Chondrocyte (in vitro differentiated cells): ENCODE measurements at regions not wholly inside any gene's neighbourhood (a gene's known extent, or its start where the extent isn't known, plus 50 kb on each side); places are given as distances from the start of the nearest gene placed in this dataset.

Experiments
- DNase-seq: peaks from one replicate; pipeline ENCODE4 v3.0.0; 2021; ENCODE audit warnings: mixed read lengths, low spot score
- H3K27ac Mint-ChIP-seq: one replicate; pipeline ENCODE4 v1.8.0; 2021; ENCODE audit warnings: mild to moderate bottlenecking, moderate library complexity, mixed read lengths; ENCODE audit not compliant: unreplicated experiment
- H3K27me3 Mint-ChIP-seq: 2 replicates; pipeline ENCODE4 v1.8.0; 2021; ENCODE audit warnings: low read depth, mixed read lengths
- H3K36me3 Mint-ChIP-seq: 2 replicates; pipeline ENCODE4 v1.8.0; 2021; ENCODE audit warnings: low read depth, mixed read lengths
- H3K4me1 Mint-ChIP-seq: 2 replicates; pipeline ENCODE4 v1.8.0; 2021; ENCODE audit warnings: low read depth, mild to moderate bottlenecking, mixed read lengths
- H3K4me3 Mint-ChIP-seq: one replicate; pipeline ENCODE4 v1.8.0; 2021; ENCODE audit warnings: mild to moderate bottlenecking, moderate library complexity, mixed read lengths; ENCODE audit not compliant: unreplicated experiment
- H3K9me3 Mint-ChIP-seq: 2 replicates; pipeline ENCODE4 v1.8.0; 2021; ENCODE audit warnings: low read depth, mixed read lengths
- TF ChIP-seq, protein P1 (sequence below): fragments of 200-600 bp; sonication (generic); IDR thresholded peaks from 2 replicates; pipeline ENCODE4 v1.5.0; 2021; ENCODE audit warnings: antibody characterized with exemption, mild to moderate bottlenecking, moderate library complexity

DNA sequence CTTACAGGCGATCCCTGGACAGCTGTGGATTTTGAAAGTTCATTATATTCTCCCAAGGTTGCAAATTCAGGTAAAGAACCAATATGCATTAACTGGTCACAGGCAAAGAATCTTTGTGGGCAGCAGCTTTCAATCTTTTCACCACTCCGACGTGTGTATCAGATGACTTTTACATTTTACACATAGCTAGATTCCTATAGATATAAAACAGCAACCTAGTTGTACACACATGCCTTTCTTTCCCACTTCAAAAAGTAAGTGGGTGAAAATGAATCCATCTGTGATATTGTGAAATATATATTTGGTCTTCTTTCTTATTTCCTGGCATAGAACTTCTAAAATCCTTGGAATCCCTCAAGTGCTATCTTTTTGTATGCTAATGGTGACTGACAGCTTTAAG is 72.5 kb downstream of the SCG2 start:
- H3K4me3 Mint-ChIP-seq: no peak overlapping the region
- no peak overlapping the region for H3K27ac Mint-ChIP-seq
- peaks cover 2% of the 10 kb centered on the region for H3K9me3 Mint-ChIP-seq
- no peak for DNase-seq
- H3K36me3 Mint-ChIP-seq: no peaks in the 10 kb centered on the region
- peaks cover 12% of the 10 kb centered on the region for H3K4me1 Mint-ChIP-seq
- TF ChIP-seq, protein P1, sequence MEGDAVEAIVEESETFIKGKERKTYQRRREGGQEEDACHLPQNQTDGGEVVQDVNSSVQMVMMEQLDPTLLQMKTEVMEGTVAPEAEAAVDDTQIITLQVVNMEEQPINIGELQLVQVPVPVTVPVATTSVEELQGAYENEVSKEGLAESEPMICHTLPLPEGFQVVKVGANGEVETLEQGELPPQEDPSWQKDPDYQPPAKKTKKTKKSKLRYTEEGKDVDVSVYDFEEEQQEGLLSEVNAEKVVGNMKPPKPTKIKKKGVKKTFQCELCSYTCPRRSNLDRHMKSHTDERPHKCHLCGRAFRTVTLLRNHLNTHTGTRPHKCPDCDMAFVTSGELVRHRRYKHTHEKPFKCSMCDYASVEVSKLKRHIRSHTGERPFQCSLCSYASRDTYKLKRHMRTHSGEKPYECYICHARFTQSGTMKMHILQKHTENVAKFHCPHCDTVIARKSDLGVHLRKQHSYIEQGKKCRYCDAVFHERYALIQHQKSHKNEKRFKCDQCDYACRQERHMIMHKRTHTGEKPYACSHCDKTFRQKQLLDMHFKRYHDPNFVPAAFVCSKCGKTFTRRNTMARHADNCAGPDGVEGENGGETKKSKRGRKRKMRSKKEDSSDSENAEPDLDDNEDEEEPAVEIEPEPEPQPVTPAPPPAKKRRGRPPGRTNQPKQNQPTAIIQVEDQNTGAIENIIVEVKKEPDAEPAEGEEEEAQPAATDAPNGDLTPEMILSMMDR: no peak
- H3K27me3 Mint-ChIP-seq: no peaks in the 10 kb centered on the region

DNA sequence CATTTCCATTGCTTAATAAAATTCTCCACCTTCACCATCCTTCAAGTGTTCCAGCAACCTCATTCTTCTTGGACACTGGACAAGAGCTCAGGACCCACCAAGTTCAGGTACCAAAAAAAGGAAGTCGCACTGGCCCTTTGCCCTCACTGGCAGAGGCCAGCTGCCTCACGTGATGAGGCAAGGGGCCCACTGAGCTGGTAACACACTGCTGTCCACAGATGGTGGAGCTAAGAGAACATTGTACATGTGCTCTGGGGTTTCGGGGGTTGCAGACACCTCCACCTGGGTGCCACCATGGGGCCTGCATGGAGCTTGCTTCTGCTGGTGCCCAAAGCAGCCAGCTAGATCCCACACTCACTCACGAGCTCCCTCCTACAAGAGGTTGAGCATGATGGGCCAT is 71.3 kb downstream of the SCG2 start:
- TF ChIP-seq, protein P1: no peak
- DNase-seq: no peak
- Mint-ChIP-seq H3K4me3 (no peak overlapping the region), H3K9me3 (peaks cover 2% of the 10 kb centered on the region), H3K27me3 (no peaks in the 10 kb centered on the region), H3K36me3 (no peaks in the 10 kb centered on the region), H3K4me1 (peaks cover 11% of the 10 kb centered on the region), H3K27ac (no peak overlapping the region)

DNA sequence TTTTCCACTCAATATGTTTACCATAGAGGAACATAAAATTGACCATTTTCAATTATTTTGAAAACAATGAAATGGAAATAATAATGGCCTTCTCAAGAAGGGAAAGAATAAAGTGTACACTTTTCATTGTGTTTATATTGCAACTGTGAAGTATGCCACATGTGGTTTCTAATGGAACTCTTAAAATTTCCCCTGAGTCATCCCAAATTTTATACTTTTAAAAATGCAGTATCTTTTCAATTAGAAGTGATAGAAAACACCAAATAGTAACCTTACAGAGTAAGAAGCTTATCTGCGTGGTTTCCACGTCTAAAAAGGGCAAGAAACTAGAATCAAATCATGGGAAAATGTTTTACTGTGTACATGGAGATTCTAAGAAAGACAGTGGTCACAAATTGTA is 70.0 kb downstream of the SCG2 start:
- no peak for DNase-seq
- H3K4me3 Mint-ChIP-seq: no peak overlapping the region
- H3K27me3 Mint-ChIP-seq: no peaks in the 10 kb centered on the region
- H3K27ac Mint-ChIP-seq: peak overlapping the region; percentile 73
- TF ChIP-seq, protein P1: peak; percentile 28
- peaks cover 2% of the 10 kb centered on the region for H3K9me3 Mint-ChIP-seq
- H3K4me1 Mint-ChIP-seq: peaks cover 16% of the 10 kb centered on the region
- no peaks in the 10 kb centered on the region for H3K36me3 Mint-ChIP-seq

DNA sequence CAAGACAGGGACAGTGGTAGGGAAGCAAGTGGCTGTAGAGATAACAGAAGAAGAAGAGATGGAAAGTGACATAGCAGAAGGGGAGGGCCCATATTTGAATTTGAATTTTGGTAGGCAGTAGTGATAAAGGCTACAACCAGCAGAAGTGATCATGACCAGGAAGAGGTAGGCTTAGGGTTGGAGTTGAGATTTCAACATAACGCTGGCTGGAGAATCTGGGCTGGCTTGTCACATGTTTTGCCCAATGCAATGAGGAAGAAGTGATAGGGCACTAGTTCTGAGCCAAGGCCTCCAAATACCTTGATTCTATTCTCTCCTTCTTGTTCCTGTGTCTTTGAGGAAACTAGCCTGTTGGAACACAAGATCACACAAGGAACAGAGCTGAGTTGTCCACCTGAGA is 69.4 kb downstream of the SCG2 start:
- H3K9me3 Mint-ChIP-seq: no peaks in the 10 kb centered on the region
- no peaks in the 10 kb centered on the region for H3K36me3 Mint-ChIP-seq
- no peaks in the 10 kb centered on the region for H3K27me3 Mint-ChIP-seq
- peaks cover 22% of the 10 kb centered on the region for H3K4me1 Mint-ChIP-seq
- no peak for DNase-seq
- no peak overlapping the region for H3K4me3 Mint-ChIP-seq
- TF ChIP-seq, protein P1: no peak
- H3K27ac Mint-ChIP-seq: peak overlapping the region; percentile 73

DNA sequence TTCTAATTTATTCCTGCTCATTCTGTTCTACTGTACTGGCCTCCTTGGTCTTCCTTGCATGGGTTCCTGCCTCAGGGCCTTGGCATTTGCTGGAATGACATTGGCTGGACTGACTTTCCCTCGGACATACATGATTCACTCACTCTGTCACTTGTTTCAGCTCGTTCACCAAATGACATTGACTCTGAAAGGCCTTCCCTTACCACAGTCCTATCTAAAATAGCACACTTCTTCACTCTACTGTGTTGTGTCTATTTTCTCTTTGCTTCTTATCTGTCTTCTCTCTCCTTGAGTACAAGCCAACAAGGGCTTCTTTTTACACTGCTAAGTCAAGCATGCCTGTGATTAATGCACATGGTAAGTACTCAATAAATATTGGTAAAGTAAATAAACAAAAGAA is 65.6 kb downstream of the SCG2 start:
- Mint-ChIP-seq H3K4me3 (no peak overlapping the region), H3K27ac (no peak overlapping the region), H3K27me3 (no peaks in the 10 kb centered on the region), H3K4me1 (peaks cover 47% of the 10 kb centered on the region), H3K9me3 (no peaks in the 10 kb centered on the region), H3K36me3 (no peaks in the 10 kb centered on the region)
- no peak for DNase-seq
- TF ChIP-seq, protein P1: no peak
